ENCODE measurements at regions not wholly inside any gene's neighbourhood (a gene's known extent, or its start where the extent isn't known, plus 50 kb on each side); places are given as distances from the start of the nearest gene placed in this dataset.

DNA sequence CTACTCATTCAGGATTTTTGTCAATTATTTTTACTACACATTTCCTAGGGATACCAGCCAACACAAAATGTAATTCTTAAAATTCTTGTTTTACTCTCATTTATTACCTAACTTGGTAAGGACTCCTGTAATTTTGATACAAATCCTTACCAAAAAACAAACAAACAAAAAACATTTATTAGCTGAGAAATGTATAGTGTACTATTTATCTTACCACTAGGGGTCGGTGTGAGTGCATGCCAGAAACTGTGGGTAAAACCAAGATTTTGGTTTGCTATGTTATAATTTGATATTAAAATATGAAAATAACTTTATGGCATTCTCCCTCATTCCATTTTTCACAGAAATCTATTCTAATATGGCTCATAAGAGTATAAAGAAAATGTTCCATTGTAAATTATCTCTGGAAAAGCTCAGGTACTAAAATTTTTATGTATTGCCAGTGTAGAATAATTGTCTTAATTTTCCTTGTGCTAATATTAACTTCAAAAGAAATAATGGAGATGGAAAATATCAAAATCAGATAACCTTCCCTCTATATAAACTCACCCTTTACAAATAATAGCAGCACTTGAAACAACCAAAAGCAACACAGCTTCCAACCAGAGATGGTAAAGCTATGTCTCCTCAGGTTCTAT lies 290.8 kb upstream of the PCDH15 start:
- TF ChIP-seq, protein P1, sequence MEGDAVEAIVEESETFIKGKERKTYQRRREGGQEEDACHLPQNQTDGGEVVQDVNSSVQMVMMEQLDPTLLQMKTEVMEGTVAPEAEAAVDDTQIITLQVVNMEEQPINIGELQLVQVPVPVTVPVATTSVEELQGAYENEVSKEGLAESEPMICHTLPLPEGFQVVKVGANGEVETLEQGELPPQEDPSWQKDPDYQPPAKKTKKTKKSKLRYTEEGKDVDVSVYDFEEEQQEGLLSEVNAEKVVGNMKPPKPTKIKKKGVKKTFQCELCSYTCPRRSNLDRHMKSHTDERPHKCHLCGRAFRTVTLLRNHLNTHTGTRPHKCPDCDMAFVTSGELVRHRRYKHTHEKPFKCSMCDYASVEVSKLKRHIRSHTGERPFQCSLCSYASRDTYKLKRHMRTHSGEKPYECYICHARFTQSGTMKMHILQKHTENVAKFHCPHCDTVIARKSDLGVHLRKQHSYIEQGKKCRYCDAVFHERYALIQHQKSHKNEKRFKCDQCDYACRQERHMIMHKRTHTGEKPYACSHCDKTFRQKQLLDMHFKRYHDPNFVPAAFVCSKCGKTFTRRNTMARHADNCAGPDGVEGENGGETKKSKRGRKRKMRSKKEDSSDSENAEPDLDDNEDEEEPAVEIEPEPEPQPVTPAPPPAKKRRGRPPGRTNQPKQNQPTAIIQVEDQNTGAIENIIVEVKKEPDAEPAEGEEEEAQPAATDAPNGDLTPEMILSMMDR (IDR thresholded peaks at IDR 0.05; ENCODE audit: extremely low read depth, insufficient read depth, missing control alignments): peak; percentile 67
- in situ Hi-C loops (cut with MboI; ENCODE audit: low pct_unique_long_range_greater_than_20kb, low sequenced_read_pairs, unreplicated experiment): loop anchor here (25.0 kb wide), 1 partner anchor 170 kb away; no protein-coding TSS in a partner anchor
- DNase-seq (ENCODE audit: low spot score): peak; percentile 3

DNA sequence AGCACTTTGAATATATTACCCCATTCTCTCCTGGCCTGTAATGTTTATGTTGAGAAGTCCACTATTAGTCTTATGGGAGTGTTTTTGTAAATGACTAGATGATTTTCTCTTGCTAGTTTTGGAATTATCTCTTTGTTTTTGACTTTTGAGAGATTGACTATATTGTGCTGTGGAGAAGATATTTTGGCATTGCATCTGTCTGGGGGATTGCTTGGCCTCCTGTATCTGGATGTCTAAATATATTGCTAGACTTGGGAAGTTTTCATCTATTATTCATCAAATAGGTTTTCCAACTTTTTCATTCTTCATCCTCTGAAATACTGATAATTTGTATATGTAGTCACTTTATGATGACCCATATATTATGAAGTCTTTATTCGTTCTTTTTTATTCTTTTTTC lies 277.1 kb upstream of the PCDH15 start:
- no peak for DNase-seq (ENCODE audit: low spot score)
- in situ Hi-C loops (cut with MboI; ENCODE audit: low pct_unique_long_range_greater_than_20kb, low sequenced_read_pairs, unreplicated experiment): loop anchor here (25.0 kb wide), 1 partner anchor 184 kb away; no protein-coding TSS in a partner anchor

DNA sequence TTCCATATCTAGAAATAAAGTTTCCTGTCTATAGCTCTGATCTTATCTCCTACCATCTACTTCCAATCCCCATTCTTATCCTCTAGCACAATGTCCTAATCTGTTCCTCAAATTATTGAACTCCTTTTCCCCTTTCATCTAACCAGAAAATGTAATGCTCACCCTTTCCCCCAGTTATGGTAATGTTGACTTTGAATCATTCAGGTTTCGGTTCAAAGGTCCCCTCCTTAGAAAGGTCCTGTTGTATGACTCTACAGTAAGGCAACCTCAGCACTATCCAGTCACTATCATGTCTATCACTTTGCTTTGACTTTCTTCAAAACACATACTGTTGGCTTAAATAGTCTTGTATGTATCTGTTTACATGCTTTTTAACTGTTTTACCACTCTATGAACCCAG lies 264.2 kb upstream of the PCDH15 start:
- TF ChIP-seq, protein P1 (IDR thresholded peaks at IDR 0.05; ENCODE audit: extremely low read depth, insufficient read depth, missing control alignments): no peak
- DNase-seq (ENCODE audit: low spot score): no peak
- in situ Hi-C loops (cut with MboI; ENCODE audit: low pct_unique_long_range_greater_than_20kb, low sequenced_read_pairs, unreplicated experiment): no loop called here

More for the DNA sequence above, 277.1 kb upstream of the PCDH15 start:
- TF ChIP-seq, protein P1 (IDR thresholded peaks at IDR 0.05; ENCODE audit: extremely low read depth, insufficient read depth, missing control alignments): no peak

DNA sequence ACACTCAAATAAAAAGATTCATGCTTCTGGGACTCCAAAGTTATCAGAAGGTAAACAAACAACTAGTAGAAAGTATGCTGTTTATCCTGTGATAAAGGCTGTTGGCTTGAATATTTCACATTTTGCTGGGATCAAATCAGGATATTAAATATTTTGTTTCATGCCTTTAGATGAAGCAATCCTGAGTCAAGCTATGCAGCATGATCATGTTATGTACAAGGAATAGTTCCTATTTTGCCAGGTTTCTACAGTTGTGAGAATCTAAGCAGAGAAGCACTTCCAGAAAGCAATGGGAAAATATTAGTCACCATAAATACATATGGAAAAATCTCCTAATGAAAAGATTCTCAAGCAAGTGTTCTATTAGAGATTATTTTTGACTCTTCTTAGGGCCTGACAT lies 262.8 kb upstream of the PCDH15 start:
- DNase-seq (ENCODE audit: low spot score): no peak
- in situ Hi-C loops (cut with MboI; ENCODE audit: low pct_unique_long_range_greater_than_20kb, low sequenced_read_pairs, unreplicated experiment): no loop called here
- TF ChIP-seq, protein P1 (IDR thresholded peaks at IDR 0.05; ENCODE audit: extremely low read depth, insufficient read depth, missing control alignments): no peak

DNA sequence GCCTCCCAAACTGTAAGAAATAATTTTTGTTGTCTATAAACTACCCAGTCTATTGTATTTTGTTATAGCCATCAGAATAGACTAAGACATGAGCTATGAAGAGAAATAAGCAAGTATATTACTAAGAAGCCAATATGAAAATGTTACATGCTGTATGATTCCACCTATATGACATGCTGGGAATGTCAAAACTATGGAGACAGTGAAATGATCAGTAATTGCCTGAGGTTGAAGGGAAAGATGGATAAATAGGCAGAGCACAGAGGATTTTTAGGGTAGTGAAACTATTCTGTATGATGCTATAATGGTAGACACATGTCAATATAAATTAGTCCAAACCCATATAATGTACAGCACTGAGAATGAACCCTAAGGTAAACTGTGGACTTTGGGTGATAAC lies 261.3 kb upstream of the PCDH15 start:
- TF ChIP-seq, protein P1 (IDR thresholded peaks at IDR 0.05; ENCODE audit: extremely low read depth, insufficient read depth, missing control alignments): no peak
- in situ Hi-C loops (cut with MboI; ENCODE audit: low pct_unique_long_range_greater_than_20kb, low sequenced_read_pairs, unreplicated experiment): no loop called here
- no peak for DNase-seq (ENCODE audit: low spot score)

DNA sequence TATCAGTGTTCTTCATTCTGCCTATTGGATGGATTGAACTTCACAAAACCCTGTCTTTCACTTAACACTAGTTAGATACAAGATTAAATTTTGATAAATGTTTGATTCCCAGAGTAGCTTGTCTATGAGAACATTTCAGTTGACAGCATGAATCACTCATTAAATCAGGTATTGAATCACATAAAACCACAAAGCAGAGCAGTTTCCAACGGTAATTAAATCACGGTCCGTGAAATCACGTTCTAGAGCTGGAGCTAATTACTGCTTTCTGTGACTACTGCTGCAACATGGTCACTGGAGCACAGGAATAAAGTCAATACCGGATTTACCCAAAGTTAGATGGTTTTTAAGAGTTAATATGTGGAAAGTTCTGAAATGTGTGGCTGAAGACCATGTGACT lies 257.8 kb upstream of the PCDH15 start:
- TF ChIP-seq, protein P1 (IDR thresholded peaks at IDR 0.05; ENCODE audit: extremely low read depth, insufficient read depth, missing control alignments): no peak
- in situ Hi-C loops (cut with MboI; ENCODE audit: low pct_unique_long_range_greater_than_20kb, low sequenced_read_pairs, unreplicated experiment): no loop called here
- no peak for DNase-seq (ENCODE audit: low spot score)

All from GM13977 (cell line).